HG03280 (cell line): ENCODE measurements at regions not wholly inside any gene's neighbourhood (a gene's known extent, or its start where the extent isn't known, plus 50 kb on each side); places are given as distances from the start of the nearest gene placed in this dataset.
A peak's percentile ranks its signal among the peaks of the same experiment; 100 is the strongest.
"Not testable (repeated sequence)": the region's sequence is repeated elsewhere in the genome, so short reads cannot be mapped to it uniquely, and the experiment has no call there.

Experiments
- ATAC-seq: cut with Tn5 transposase; IDR thresholded peaks from one replicate; pipeline ENCODE4 v1.9.1; 2021; ENCODE audit warnings: mild to moderate bottlenecking, moderate library complexity; ENCODE audit not compliant: unreplicated experiment

GRCh38 chr12:92987362-92987761 lies 58.3 kb upstream of the EEA1 start:
- ATAC-seq, result peak; percentile 33

- ATAC-seq, result peak; percentile 82
Measured at GRCh38 chr12:92987846-92988621, 58.9 kb upstream of the EEA1 start.

- ATAC-seq, result no peak
Measured at GRCh38 chr12:92988622-92989130, 59.6 kb upstream of the EEA1 start.

DNA sequence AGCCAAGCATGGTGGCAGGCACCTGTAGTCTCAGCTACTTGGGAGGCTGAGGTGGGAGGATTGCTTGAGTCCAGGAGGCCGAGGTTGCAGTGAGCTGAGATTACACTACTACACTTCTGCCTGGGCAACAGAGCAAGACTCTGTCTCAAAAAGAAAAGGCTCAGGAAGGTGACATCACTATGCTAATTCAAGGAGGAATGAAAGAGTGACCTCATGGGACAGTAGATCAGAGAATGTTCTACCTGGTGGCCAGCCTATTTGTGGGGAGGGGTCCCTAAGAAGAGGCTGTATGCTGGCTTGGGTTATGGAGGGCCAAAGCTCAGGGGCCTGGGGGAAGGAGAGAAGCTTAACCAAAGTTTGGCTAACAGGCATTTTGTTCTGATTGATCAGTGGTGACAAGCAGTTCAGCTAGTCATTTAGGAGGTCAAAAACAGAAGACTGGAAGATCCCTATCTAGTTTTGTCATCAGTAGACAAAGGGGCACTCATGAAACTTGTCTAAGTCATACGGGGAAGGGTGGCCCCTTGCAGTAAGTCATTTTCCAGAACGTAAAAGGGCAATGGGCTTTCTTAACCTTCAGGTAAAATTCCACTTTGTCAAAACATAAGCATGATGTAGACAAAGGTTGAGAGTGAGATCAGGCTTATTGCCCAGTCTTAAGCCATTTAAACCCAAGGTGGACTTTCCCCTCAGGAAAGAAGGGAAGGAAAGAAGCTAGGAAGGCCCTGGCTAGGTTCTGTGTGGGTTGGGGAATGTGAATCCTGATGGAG lies 60.8 kb upstream of the EEA1 start:
- ATAC-seq, result no peak

GRCh38 chr12:92991134-92991533 lies 62.0 kb upstream of the EEA1 start:
- no peak for ATAC-seq

- ATAC-seq, result no peak
Measured at GRCh38 chr12:92992041-92992440, 62.9 kb upstream of the EEA1 start.

- ATAC-seq, result no peak
Measured at GRCh38 chr12:92993259-92993658, 64.2 kb upstream of the EEA1 start.

- peak; percentile 60 for ATAC-seq
Measured at GRCh38 chr12:92995258-92995903, 66.3 kb upstream of the EEA1 start.

DNA sequence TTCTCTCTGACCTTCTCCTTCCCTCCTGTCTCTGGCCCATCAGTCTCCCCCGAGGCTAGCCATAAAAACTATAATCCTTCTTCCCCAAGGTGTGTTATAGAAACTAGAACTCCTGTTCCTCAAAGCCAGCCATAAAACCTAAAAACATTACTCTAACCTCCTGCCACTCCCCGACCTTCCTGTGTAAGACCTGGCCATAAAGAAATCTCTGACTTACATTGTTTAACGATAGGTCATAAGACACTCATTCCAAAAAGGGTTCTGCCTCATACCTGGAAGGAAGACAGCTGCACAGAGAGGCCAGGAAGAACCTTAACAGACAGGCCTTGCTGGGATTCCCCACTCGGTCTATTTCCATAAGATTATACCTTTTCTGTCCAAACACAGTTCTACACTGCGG lies 70.9 kb upstream of the EEA1 start:
- no peak for ATAC-seq

DNA sequence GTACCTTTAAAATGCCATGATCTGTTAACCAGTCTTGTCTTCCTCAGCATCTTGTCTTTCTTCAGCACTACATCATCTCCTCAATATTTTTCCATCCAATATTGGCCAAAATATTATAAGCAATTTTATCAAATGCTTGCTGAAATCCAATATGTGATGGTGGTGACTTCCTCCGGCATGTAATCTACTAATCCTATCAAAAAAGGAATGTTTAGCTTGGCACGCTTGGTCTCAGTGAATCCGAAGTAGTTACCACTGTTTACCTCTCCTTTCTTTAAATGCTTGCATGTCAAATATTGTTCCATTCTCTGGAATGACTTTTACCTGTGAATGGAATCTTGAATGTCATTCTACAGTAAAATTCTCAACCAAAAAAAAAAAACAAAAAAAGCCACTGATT lies 72.3 kb upstream of the EEA1 start:
- ATAC-seq, result no peak

DNA sequence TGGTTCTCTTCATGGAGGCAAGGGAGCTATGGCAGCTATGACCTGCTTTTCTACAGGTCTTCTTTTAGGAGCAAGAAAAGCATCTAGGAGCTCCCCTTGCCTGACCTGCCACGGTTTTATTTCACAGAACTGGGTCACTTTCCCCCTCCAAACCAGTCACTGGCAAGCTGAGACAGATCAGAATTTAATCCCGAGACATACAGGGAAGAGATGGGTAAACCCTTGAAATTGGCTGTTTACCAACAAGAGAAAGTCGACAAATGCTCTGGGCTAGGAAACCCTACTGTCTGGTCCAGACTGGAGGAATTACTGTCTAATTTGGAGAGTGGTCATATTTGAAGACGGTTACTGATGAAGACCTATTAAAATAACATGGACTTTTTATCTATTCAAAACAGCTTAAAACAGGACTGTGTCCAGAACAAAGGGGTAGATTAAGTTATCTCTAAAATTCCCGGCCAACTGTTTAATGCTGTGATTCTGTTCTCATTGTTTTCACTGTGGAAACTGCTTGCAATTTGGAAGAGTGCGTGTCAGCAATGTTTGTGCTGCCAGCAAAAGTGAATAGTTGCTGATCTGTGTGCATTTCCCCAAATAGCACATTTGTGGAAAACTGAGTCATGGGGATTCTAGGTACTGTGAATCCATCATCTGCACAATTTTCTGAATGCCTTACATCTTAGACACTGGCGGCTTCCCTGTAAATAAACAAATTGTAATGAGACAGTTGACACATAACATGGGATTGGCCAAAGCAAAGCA lies 73.4 kb upstream of the EEA1 start:
- ATAC-seq, result no peak

- ATAC-seq, result no peak
Measured at GRCh38 chr12:93003531-93004239, 74.6 kb upstream of the EEA1 start.

GRCh38 chr12:93005928-93006392 lies 76.9 kb upstream of the EEA1 start:
- no peak for ATAC-seq

GRCh38 chr12:93006471-93007208 lies 77.5 kb upstream of the EEA1 start:
- no peak for ATAC-seq

DNA sequence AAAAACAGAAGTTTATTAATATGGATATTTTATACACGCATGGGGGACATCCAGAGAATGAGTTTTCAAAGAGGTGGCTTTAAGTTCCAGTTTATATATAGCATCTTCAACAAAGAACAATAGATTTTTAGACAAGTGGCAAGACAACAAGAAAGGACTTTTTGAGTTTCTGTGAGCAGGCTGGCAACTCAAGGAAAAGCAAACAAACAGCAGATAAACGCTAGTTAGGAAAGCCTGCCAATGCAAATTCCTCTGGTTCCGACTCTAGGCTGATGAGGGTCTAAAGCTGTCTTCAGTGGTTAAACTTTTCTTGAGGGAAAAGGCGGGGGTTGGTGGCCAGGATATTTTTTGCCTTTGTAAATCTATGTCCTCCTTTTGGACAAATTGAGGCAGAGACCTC lies 78.4 kb upstream of the EEA1 start:
- no peak for ATAC-seq

GRCh38 chr12:93008044-93008778 lies 79.1 kb upstream of the EEA1 start:
- peak; percentile 76 for ATAC-seq

DNA sequence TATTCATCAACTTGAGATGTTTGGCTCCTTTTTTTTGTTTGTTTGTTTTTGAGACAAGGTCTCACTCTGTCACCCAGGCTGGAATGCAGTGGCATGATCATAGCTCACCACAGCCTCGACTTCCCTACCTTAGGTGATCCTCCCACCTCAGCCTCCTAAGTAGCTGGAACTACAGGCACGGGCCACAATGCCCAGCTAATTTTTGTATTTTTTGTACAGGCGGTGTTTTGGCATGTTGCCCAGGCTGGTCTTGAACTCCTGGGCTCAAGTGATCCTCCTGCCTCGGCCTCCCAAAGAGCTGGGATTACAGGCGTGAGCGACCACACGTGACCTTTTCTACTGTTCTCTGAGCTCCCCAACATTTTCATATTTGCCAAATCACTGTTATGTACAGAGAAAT lies 79.8 kb upstream of the EEA1 start:
- not testable (repeated sequence) for ATAC-seq

- ATAC-seq, result peak; percentile 47
Measured at GRCh38 chr12:93009533-93009932, 80.4 kb upstream of the EEA1 start.

- no peak for ATAC-seq
Measured at GRCh38 chr12:93010461-93010860, 81.4 kb upstream of the EEA1 start.
